G401 (cell line): ENCODE measurements at regions not wholly inside any gene's neighbourhood (a gene's known extent, or its start where the extent isn't known, plus 50 kb on each side); places are given as distances from the start of the nearest gene placed in this dataset.
A peak's percentile ranks its signal among the peaks of the same experiment; 100 is the strongest.
"Not testable (repeated sequence)": the region's sequence is repeated elsewhere in the genome, so short reads cannot be mapped to it uniquely, and the experiment has no call there.

Experiments
- DNase-seq: peaks from one replicate; pipeline ENCODE4 v3.0.0-alpha.2; 2015; ENCODE audit warnings: low spot score
- in situ Hi-C: cut with HindIII; loops from 2 replicates; pipeline ENCODE4 v1.10.0; 2016; ENCODE audit warnings: low sequenced_read_pairs, mixed read lengths

GRCh38 chr2:228549441-228550007 is 368.0 kb upstream of the SPHKAP start:
- DNase-seq: no peak
- in situ Hi-C loops: no loop called here

- DNase-seq: no peak
- in situ Hi-C loops: no loop called here
These were observed 366.7 kb upstream of the SPHKAP start for GRCh38 chr2:228548230-228548629.

- in situ Hi-C loops: no loop called here
- no peak for DNase-seq
These were observed 364.3 kb upstream of the SPHKAP start for GRCh38 chr2:228545748-228546145.

GRCh38 chr2:228545041-228545747 is 363.7 kb upstream of the SPHKAP start:
- in situ Hi-C loops: no loop called here
- DNase-seq: no peak

GRCh38 chr2:228543117-228543516 is 361.6 kb upstream of the SPHKAP start:
- DNase-seq: no peak
- in situ Hi-C loops: no loop called here

GRCh38 chr2:228542277-228542676 is 360.8 kb upstream of the SPHKAP start:
- in situ Hi-C loops: no loop called here
- no peak for DNase-seq

- in situ Hi-C loops: no loop called here
- no peak for DNase-seq
These were observed 360.3 kb upstream of the SPHKAP start for GRCh38 chr2:228541789-228542188.

- in situ Hi-C loops: no loop called here
- no peak for DNase-seq
These were observed 359.5 kb upstream of the SPHKAP start for GRCh38 chr2:228540976-228541375.

GRCh38 chr2:228535396-228535795 is 353.9 kb upstream of the SPHKAP start:
- no peak for DNase-seq
- in situ Hi-C loops: no loop called here

GRCh38 chr2:228533156-228533555 is 351.7 kb upstream of the SPHKAP start:
- DNase-seq: no peak
- in situ Hi-C loops: no loop called here

GRCh38 chr2:228532233-228532632 is 350.7 kb upstream of the SPHKAP start:
- DNase-seq: no peak
- in situ Hi-C loops: no loop called here

GRCh38 chr2:228527197-228527881 is 345.9 kb upstream of the SPHKAP start:
- DNase-seq: no peak
- in situ Hi-C loops: no loop called here

GRCh38 chr2:228526687-228527086 is 345.2 kb upstream of the SPHKAP start:
- in situ Hi-C loops: no loop called here
- no peak for DNase-seq

GRCh38 chr2:228522977-228523376 is 341.5 kb upstream of the SPHKAP start:
- DNase-seq: no peak
- in situ Hi-C loops: no loop called here

- in situ Hi-C loops: no loop called here
- DNase-seq: no peak
These were observed 340.8 kb upstream of the SPHKAP start for GRCh38 chr2:228522276-228522675.

GRCh38 chr2:228519561-228519960 is 338.1 kb upstream of the SPHKAP start:
- in situ Hi-C loops: no loop called here
- DNase-seq: no peak

- DNase-seq: peak; percentile 68
- in situ Hi-C loops: no loop called here
These were observed 334.5 kb upstream of the SPHKAP start for GRCh38 chr2:228516019-228516418.

GRCh38 chr2:228513480-228513879 is 332.0 kb upstream of the SPHKAP start:
- in situ Hi-C loops, DNase-seq: not testable (repeated sequence)

GRCh38 chr2:228509021-228509420 is 327.5 kb upstream of the SPHKAP start:
- in situ Hi-C loops: no loop called here

GRCh38 chr2:228507870-228508269 is 326.4 kb upstream of the SPHKAP start:
- in situ Hi-C loops: no loop called here
- no peak for DNase-seq

More at GRCh38 chr2:228509021-228509420, 327.5 kb upstream of the SPHKAP start:
- DNase-seq: no peak
